ENCODE measurements at regions not wholly inside any gene's neighbourhood (a gene's known extent, or its start where the extent isn't known, plus 50 kb on each side); places are given as distances from the start of the nearest gene placed in this dataset.
A peak's percentile ranks its signal among the peaks of the same experiment; 100 is the strongest.
"Not testable (repeated sequence)": the region's sequence is repeated elsewhere in the genome, so short reads cannot be mapped to it uniquely, and the experiment has no call there.

- H3K4me3 ChIP-seq (ENCODE audit: low read depth, low read length) = no peak overlapping the region
- TF ChIP-seq CTCF (conservative IDR thresholded peaks at IDR 0.05; ENCODE audit: low read depth, low read length) = no peak
- no peak for DNase-seq (ENCODE audit: low read depth)
These were observed 50.3 kb upstream of the ATP6AP2 start for GRCh38 chrX:40530509-40530908.

GRCh38 chrX:40527543-40527942 lies 53.2 kb upstream of the ATP6AP2 start:
- TF ChIP-seq CTCF (conservative IDR thresholded peaks at IDR 0.05; ENCODE audit: low read depth, low read length) = no peak
- no peak for DNase-seq (ENCODE audit: low read depth)
- no peak overlapping the region for H3K4me3 ChIP-seq (ENCODE audit: low read depth, low read length)

- H3K4me3 ChIP-seq (ENCODE audit: low read depth, low read length) = no peak overlapping the region
- TF ChIP-seq CTCF (conservative IDR thresholded peaks at IDR 0.05; ENCODE audit: low read depth, low read length) = no peak
- no peak for DNase-seq (ENCODE audit: low read depth)
These were observed 54.4 kb upstream of the ATP6AP2 start for GRCh38 chrX:40526412-40526811.

- DNase-seq (ENCODE audit: low read depth); H3K4me3 ChIP-seq (ENCODE audit: low read depth, low read length): not testable (repeated sequence)
These were observed 54.9 kb upstream of the ATP6AP2 start for GRCh38 chrX:40525901-40526300.

GRCh38 chrX:40524423-40524822 lies 56.3 kb upstream of the ATP6AP2 start:
- peak; percentile 20 for DNase-seq (ENCODE audit: low read depth)
- no peak overlapping the region for H3K4me3 ChIP-seq (ENCODE audit: low read depth, low read length)
- TF ChIP-seq CTCF (conservative IDR thresholded peaks at IDR 0.05; ENCODE audit: low read depth, low read length) = peak; percentile 53

GRCh38 chrX:40523852-40524251 lies 56.9 kb upstream of the ATP6AP2 start:
- DNase-seq (ENCODE audit: low read depth) = no peak
- H3K4me3 ChIP-seq (ENCODE audit: low read depth, low read length) = no peak overlapping the region
- no peak for TF ChIP-seq CTCF (conservative IDR thresholded peaks at IDR 0.05; ENCODE audit: low read depth, low read length)

GRCh38 chrX:40521868-40522450 lies 58.8 kb upstream of the ATP6AP2 start:
- no peak overlapping the region for H3K4me3 ChIP-seq (ENCODE audit: low read depth, low read length)
- no peak for TF ChIP-seq CTCF (conservative IDR thresholded peaks at IDR 0.05; ENCODE audit: low read depth, low read length)
- no peak for DNase-seq (ENCODE audit: low read depth)
